PC-9 (cell line): ENCODE measurements at regions not wholly inside any gene's neighbourhood (a gene's known extent, or its start where the extent isn't known, plus 50 kb on each side); places are given as distances from the start of the nearest gene placed in this dataset.

Experiments used
- CTCF ChIP-seq: fragments of 200-600 bp; sonication (generic); conservative IDR thresholded peaks from 2 replicates; pipeline ENCODE4 v1.6.1; 2017; ENCODE audit warnings: mixed run types, antibody characterized with exemption, mild to moderate bottlenecking, moderate library complexity
- EZH2 ChIP-seq: fragments of 200-600 bp; sonication (generic); IDR thresholded peaks from 2 replicates; pipeline ENCODE4 v1.8.0; 2017; ENCODE audit warnings: antibody characterized with exemption, low read depth

GRCh38 chr12:28925719-28926376 lies 223.2 kb upstream of the FAR2 start:
- TF ChIP-seq CTCF = no peak
- TF ChIP-seq EZH2 = no peak
